ENCODE measurements at regions not wholly inside any gene's neighbourhood (a gene's known extent, or its start where the extent isn't known, plus 50 kb on each side); places are given as distances from the start of the nearest gene placed in this dataset.

- no peak overlapping the region for H3K9ac ChIP-seq (ENCODE audit: low read depth, low read length, poor library complexity, severe bottlenecking)
- no peak overlapping the region for H3K4me3 ChIP-seq (ENCODE audit: low read length, poor library complexity, severe bottlenecking)
- no peaks in the 10 kb centered on the region for H3K79me2 ChIP-seq (ENCODE audit: insufficient read depth, low read length)
- no peaks in the 10 kb centered on the region for H3K4me1 ChIP-seq (ENCODE audit: insufficient read depth, low read length, poor library complexity, severe bottlenecking)
- TF ChIP-seq, protein P1, sequence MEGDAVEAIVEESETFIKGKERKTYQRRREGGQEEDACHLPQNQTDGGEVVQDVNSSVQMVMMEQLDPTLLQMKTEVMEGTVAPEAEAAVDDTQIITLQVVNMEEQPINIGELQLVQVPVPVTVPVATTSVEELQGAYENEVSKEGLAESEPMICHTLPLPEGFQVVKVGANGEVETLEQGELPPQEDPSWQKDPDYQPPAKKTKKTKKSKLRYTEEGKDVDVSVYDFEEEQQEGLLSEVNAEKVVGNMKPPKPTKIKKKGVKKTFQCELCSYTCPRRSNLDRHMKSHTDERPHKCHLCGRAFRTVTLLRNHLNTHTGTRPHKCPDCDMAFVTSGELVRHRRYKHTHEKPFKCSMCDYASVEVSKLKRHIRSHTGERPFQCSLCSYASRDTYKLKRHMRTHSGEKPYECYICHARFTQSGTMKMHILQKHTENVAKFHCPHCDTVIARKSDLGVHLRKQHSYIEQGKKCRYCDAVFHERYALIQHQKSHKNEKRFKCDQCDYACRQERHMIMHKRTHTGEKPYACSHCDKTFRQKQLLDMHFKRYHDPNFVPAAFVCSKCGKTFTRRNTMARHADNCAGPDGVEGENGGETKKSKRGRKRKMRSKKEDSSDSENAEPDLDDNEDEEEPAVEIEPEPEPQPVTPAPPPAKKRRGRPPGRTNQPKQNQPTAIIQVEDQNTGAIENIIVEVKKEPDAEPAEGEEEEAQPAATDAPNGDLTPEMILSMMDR (conservative IDR thresholded peaks at IDR 0.05; ENCODE audit: low read length), result no peak
- TF ChIP-seq EZH2phosphoT487 (IDR thresholded peaks at IDR 0.05; ENCODE audit: borderline replicate concordance), result no peak
- no peaks in the 10 kb centered on the region for H3K9me3 ChIP-seq (ENCODE audit: insufficient read depth, low read depth, low read length)
- H3K4me2 ChIP-seq (ENCODE audit: low read depth, low read length, poor library complexity, severe bottlenecking), result no peak overlapping the region
- H3F3A ChIP-seq (ENCODE audit: low read depth), result no peaks in the 10 kb centered on the region
- no peaks in the 10 kb centered on the region for H3K27me3 ChIP-seq (ENCODE audit: insufficient read depth, low read length, poor library complexity, severe bottlenecking)
- H2AFZ ChIP-seq (ENCODE audit: low read length), result no peak overlapping the region
- no peaks in the 10 kb centered on the region for H3K9me2 ChIP-seq (replicated peaks; ENCODE audit: low read depth, low read length)
- H4K20me1 ChIP-seq (ENCODE audit: insufficient read depth, low read length, poor library complexity, severe bottlenecking), result no peaks in the 10 kb centered on the region
- no peaks in the 10 kb centered on the region for H3K36me3 ChIP-seq (ENCODE audit: insufficient read depth, low read length)
Measured at GRCh38 chr3:102002056-102002455, 152.7 kb downstream of the NFKBIZ start.

GRCh38 chr3:102004561-102004960 is 155.2 kb downstream of the NFKBIZ start:
- H3K4me3 ChIP-seq (ENCODE audit: low read length, poor library complexity, severe bottlenecking), result no peak overlapping the region
- no peaks in the 10 kb centered on the region for H3K4me1 ChIP-seq (ENCODE audit: insufficient read depth, low read length, poor library complexity, severe bottlenecking)
- TF ChIP-seq, protein P1 (conservative IDR thresholded peaks at IDR 0.05; ENCODE audit: low read length), result no peak
- no peak for TF ChIP-seq EZH2phosphoT487 (IDR thresholded peaks at IDR 0.05; ENCODE audit: borderline replicate concordance)
- H3K27me3 ChIP-seq (ENCODE audit: insufficient read depth, low read length, poor library complexity, severe bottlenecking), result no peaks in the 10 kb centered on the region
- H3K9ac ChIP-seq (ENCODE audit: low read depth, low read length, poor library complexity, severe bottlenecking), result no peak overlapping the region
- no peaks in the 10 kb centered on the region; the same call in 1 of the 2 replicates for H3K9me3 ChIP-seq (ENCODE audit: insufficient read depth, low read depth, low read length)
- no peak overlapping the region for H3K4me2 ChIP-seq (ENCODE audit: low read depth, low read length, poor library complexity, severe bottlenecking)
- no peaks in the 10 kb centered on the region for H4K20me1 ChIP-seq (ENCODE audit: insufficient read depth, low read length, poor library complexity, severe bottlenecking)
- no peaks in the 10 kb centered on the region for H3F3A ChIP-seq (ENCODE audit: low read depth)
- no peaks in the 10 kb centered on the region for H3K9me2 ChIP-seq (replicated peaks; ENCODE audit: low read depth, low read length)
- H2AFZ ChIP-seq (ENCODE audit: low read length), result no peak overlapping the region
- no peaks in the 10 kb centered on the region for H3K79me2 ChIP-seq (ENCODE audit: insufficient read depth, low read length)
- H3K36me3 ChIP-seq (ENCODE audit: insufficient read depth, low read length), result no peaks in the 10 kb centered on the region

GRCh38 chr3:102005551-102005950 is 156.2 kb downstream of the NFKBIZ start:
- H2AFZ ChIP-seq (ENCODE audit: low read length), result no peak overlapping the region
- H4K20me1 ChIP-seq (ENCODE audit: insufficient read depth, low read length, poor library complexity, severe bottlenecking), result no peaks in the 10 kb centered on the region
- H3K4me2 ChIP-seq (ENCODE audit: low read depth, low read length, poor library complexity, severe bottlenecking), result no peak overlapping the region
- no peaks in the 10 kb centered on the region for H3K79me2 ChIP-seq (ENCODE audit: insufficient read depth, low read length)
- no peak overlapping the region for H3K4me3 ChIP-seq (ENCODE audit: low read length, poor library complexity, severe bottlenecking)
- H3K4me1 ChIP-seq (ENCODE audit: insufficient read depth, low read length, poor library complexity, severe bottlenecking), result no peaks in the 10 kb centered on the region
- no peak for TF ChIP-seq EZH2phosphoT487 (IDR thresholded peaks at IDR 0.05; ENCODE audit: borderline replicate concordance)
- TF ChIP-seq, protein P1 (conservative IDR thresholded peaks at IDR 0.05; ENCODE audit: low read length), result no peak
- no peak overlapping the region for H3K9ac ChIP-seq (ENCODE audit: low read depth, low read length, poor library complexity, severe bottlenecking)
- H3F3A ChIP-seq (ENCODE audit: low read depth), result no peaks in the 10 kb centered on the region
- H3K9me3 ChIP-seq (ENCODE audit: insufficient read depth, low read depth, low read length), result no peaks in the 10 kb centered on the region; the same call in 1 of the 2 replicates
- H3K9me2 ChIP-seq (replicated peaks; ENCODE audit: low read depth, low read length), result no peaks in the 10 kb centered on the region
- H3K36me3 ChIP-seq (ENCODE audit: insufficient read depth, low read length), result no peaks in the 10 kb centered on the region
- H3K27me3 ChIP-seq (ENCODE audit: insufficient read depth, low read length, poor library complexity, severe bottlenecking), result no peaks in the 10 kb centered on the region

Data from Loucy (cell line).